GM19452 (cell line): ENCODE measurements at regions not wholly inside any gene's neighbourhood (a gene's known extent, or its start where the extent isn't known, plus 50 kb on each side); places are given as distances from the start of the nearest gene placed in this dataset.
"Not testable (repeated sequence)": the region's sequence is repeated elsewhere in the genome, so short reads cannot be mapped to it uniquely, and the experiment has no call there.

Experiments used
- ATAC-seq: cut with Tn5 transposase; IDR thresholded peaks from one replicate; pipeline ENCODE4 v1.9.1; 2021; ENCODE audit not compliant: unreplicated experiment

- ATAC-seq = no peak
These were observed 162.4 kb downstream of the ESM1 start for GRCh38 chr5:54823006-54823405.

- ATAC-seq = no peak
These were observed 163.1 kb downstream of the ESM1 start for GRCh38 chr5:54822324-54822687.

GRCh38 chr5:54821445-54822323, 163.7 kb downstream of the ESM1 start:
- ATAC-seq = no peak

- ATAC-seq = no peak
These were observed 164.9 kb downstream of the ESM1 start for GRCh38 chr5:54820346-54821134.

GRCh38 chr5:54807421-54807820, 178.0 kb downstream of the ESM1 start:
- ATAC-seq = no peak

GRCh38 chr5:54804521-54804920, 180.9 kb downstream of the ESM1 start:
- no peak for ATAC-seq

- no peak for ATAC-seq
These were observed 181.3 kb downstream of the ESM1 start for GRCh38 chr5:54804086-54804485.

- ATAC-seq = no peak
These were observed 181.9 kb downstream of the ESM1 start for GRCh38 chr5:54803471-54804011.

GRCh38 chr5:54799645-54800044, 185.7 kb downstream of the ESM1 start:
- ATAC-seq = no peak

GRCh38 chr5:54795777-54796176, 189.6 kb downstream of the ESM1 start:
- ATAC-seq = no peak

GRCh38 chr5:54795284-54795683, 190.1 kb downstream of the ESM1 start:
- no peak for ATAC-seq

- ATAC-seq = no peak
These were observed 191.0 kb downstream of the ESM1 start for GRCh38 chr5:54794135-54794975.

- no peak for ATAC-seq
These were observed 191.8 kb downstream of the ESM1 start for GRCh38 chr5:54793468-54794134.

- no peak for ATAC-seq
These were observed 192.6 kb downstream of the ESM1 start for GRCh38 chr5:54792611-54793404.

GRCh38 chr5:54787910-54788309, 197.5 kb downstream of the ESM1 start:
- not testable (repeated sequence) for ATAC-seq

- ATAC-seq = no peak
These were observed 199.4 kb downstream of the ESM1 start for GRCh38 chr5:54785729-54786591.

- no peak for ATAC-seq
These were observed 206.6 kb downstream of the ESM1 start for GRCh38 chr5:54778783-54779182.

GRCh38 chr5:54775645-54776044, 209.7 kb downstream of the ESM1 start:
- no peak for ATAC-seq
